ENCODE measurements at regions not wholly inside any gene's neighbourhood (a gene's known extent, or its start where the extent isn't known, plus 50 kb on each side); places are given as distances from the start of the nearest gene placed in this dataset.

DNA sequence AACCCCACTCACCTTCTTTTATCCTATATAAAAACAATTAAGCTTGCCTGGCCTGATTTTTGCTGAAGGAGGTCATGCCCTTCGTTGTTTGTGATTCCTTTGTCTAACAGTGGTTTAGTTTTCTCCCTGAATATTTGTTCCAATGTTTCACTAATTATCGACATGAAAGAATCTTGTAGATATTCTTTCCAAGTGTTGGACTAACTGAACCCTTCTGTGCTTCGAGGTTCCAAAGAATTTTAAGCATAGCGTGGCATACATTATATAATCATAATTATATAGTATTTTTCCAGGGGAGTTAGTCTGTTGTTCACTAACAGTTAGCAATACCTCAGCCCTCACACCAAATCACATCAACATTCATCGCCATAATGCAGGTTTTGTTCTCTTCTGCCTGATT lies 418.9 kb upstream of the ADGRL2 start:
- H3K79me2 ChIP-seq (ENCODE audit: insufficient read depth, low read length) = no peaks in the 10 kb centered on the region
- no peaks in the 10 kb centered on the region for H3K27me3 ChIP-seq (ENCODE audit: control insufficient read depth in 1 of 2, insufficient read depth in 2 of 2, low read length in 2 of 2)
- POLR2A ChIA-PET = no interaction called here
- DNase-seq (ENCODE audit: low spot score) (no peak), FAIRE-seq (no peak), ATAC-seq (no peak)
- H3K4me3 ChIP-seq (replicated peaks in 1 of 3; ENCODE audit: insufficient read depth in 1 of 3, low read depth in 2 of 3, low read length in 3 of 3) = no peak overlapping the region
- CTCF ChIA-PET (ENCODE audit: low intra/inter-chr PET ratio, low total read pairs) = no interaction called here
- no peak overlapping the region for H3K4me2 ChIP-seq (ENCODE audit: low read depth, low read length)
- H3K27ac ChIP-seq (ENCODE audit: extremely low read length, insufficient read depth, low read length) = no peak overlapping the region
- H3K9me3 ChIP-seq (ENCODE audit: low read length) = peaks cover 29% of the 10 kb centered on the region
- in situ Hi-C loops (cut with HindIII; ENCODE audit: extremely low pct_ligation_motif_present, low pct_unique_long_range_greater_than_20kb) = no loop called here
- H3K9ac ChIP-seq (ENCODE audit: insufficient read depth, low read depth, low read length) = no peak overlapping the region
- no peaks in the 10 kb centered on the region for H3K36me3 ChIP-seq (replicated peaks in 1 of 2; ENCODE audit: control insufficient read depth in 1 of 2, insufficient read depth in 2 of 2, low read length in 2 of 2)
- H4K20me1 ChIP-seq (ENCODE audit: insufficient read depth, low read length) = no peaks in the 10 kb centered on the region
- intact Hi-C loops (cut with micrococcal nuclease; ENCODE audit: unreplicated experiment) = no loop called here
- H3K4me1 ChIP-seq (ENCODE audit: insufficient read depth, low read length) = no peaks in the 10 kb centered on the region
- no peak overlapping the region for H2AFZ ChIP-seq (ENCODE audit: low read length)
- TF ChIP-seq ZNF549 (CRISPR knock-in tag; IDR thresholded peaks at IDR 0.05) = no peak
- TF ChIP-seq, protein P1, sequence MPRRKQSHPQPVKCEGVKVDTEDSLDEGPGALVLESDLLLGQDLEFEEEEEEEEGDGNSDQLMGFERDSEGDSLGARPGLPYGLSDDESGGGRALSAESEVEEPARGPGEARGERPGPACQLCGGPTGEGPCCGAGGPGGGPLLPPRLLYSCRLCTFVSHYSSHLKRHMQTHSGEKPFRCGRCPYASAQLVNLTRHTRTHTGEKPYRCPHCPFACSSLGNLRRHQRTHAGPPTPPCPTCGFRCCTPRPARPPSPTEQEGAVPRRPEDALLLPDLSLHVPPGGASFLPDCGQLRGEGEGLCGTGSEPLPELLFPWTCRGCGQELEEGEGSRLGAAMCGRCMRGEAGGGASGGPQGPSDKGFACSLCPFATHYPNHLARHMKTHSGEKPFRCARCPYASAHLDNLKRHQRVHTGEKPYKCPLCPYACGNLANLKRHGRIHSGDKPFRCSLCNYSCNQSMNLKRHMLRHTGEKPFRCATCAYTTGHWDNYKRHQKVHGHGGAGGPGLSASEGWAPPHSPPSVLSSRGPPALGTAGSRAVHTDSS (CRISPR knock-in tag; conservative IDR thresholded peaks at IDR 0.05) = no peak
- TF ChIP-seq, protein P2, sequence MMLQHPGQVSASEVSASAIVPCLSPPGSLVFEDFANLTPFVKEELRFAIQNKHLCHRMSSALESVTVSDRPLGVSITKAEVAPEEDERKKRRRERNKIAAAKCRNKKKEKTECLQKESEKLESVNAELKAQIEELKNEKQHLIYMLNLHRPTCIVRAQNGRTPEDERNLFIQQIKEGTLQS (CRISPR knock-in tag; IDR thresholded peaks at IDR 0.05) = no peak
- TF ChIP-seq, protein P3, sequence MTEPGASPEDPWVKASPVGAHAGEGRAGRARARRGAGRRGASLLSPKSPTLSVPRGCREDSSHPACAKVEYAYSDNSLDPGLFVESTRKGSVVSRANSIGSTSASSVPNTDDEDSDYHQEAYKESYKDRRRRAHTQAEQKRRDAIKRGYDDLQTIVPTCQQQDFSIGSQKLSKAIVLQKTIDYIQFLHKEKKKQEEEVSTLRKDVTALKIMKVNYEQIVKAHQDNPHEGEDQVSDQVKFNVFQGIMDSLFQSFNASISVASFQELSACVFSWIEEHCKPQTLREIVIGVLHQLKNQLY (CRISPR knock-in tag; IDR thresholded peaks at IDR 0.05) = no peak
- TF ChIP-seq ZNF12 (CRISPR knock-in tag; IDR thresholded peaks at IDR 0.05) = no peak
- TF ChIP-seq ZNF335 (CRISPR knock-in tag; IDR thresholded peaks at IDR 0.05) = no peak
- TF ChIP-seq RELA (CRISPR knock-in tag; IDR thresholded peaks at IDR 0.05) = no peak
- no peak for TF ChIP-seq ZSCAN29 (CRISPR knock-in tag; conservative IDR thresholded peaks at IDR 0.05)
- no peak for TF ChIP-seq ZNF367 (CRISPR knock-in tag; IDR thresholded peaks at IDR 0.05; ENCODE audit: borderline replicate concordance)
- TF ChIP-seq THYN1 (CRISPR knock-in tag; IDR thresholded peaks at IDR 0.05; ENCODE audit: borderline replicate concordance, low read depth) = no peak
- no TSS peak for BruUV-seq (replicated peaks)
- 2% methylated on average over 5 of the region's 5 CpGs for whole genome bisulfite sequencing (ENCODE audit: low lambda C conversion rate)

All from HepG2 (cell line).